ENCODE measurements at regions not wholly inside any gene's neighbourhood (a gene's known extent, or its start where the extent isn't known, plus 50 kb on each side); places are given as distances from the start of the nearest gene placed in this dataset.

DNA sequence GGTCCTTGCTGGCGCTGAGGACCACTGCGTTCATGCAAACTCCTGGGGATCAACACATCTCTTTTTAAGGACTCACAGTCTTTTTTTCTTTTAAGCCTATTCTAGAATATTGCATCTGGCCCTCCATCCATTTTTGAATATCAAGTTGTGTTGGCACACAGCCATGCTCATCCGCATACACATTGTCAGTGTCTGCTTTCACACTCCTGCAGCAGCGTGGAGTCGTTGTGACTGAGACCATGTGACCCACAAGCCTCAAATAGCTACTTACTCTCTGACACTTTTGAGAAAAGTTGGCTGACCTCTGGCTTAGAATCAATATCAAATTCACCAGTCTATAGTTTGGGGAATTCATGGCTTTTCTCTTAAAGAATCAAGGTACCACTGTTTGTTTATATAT, 191.8 kb upstream of the S100G start:
- H2BK120ac ChIP-seq (ENCODE audit: insufficient read depth, low read length, poor library complexity) = no peak overlapping the region
- H2AK5ac ChIP-seq (ENCODE audit: low read length) = no peak overlapping the region
- no peak overlapping the region for H2BK12ac ChIP-seq (ENCODE audit: low read length)
- DNase-seq = no peak
- H3K23ac ChIP-seq (ENCODE audit: low read length) = no peak overlapping the region
- no peaks in the 10 kb centered on the region for H3K27me3 ChIP-seq (ENCODE audit: insufficient read depth, low read length)
- no peak overlapping the region for H4K12ac ChIP-seq (ENCODE audit: low read depth, low read length)
- H3K18ac ChIP-seq (ENCODE audit: low read length) = no peak overlapping the region
- H3K4me2 ChIP-seq (ENCODE audit: low read length) = no peak overlapping the region
- H3K9ac ChIP-seq (ENCODE audit: low read length) = no peak overlapping the region
- no peaks in the 10 kb centered on the region for H3K4me1 ChIP-seq (ENCODE audit: control insufficient read depth in 1 of 2, insufficient read depth in 2 of 2, low read length in 2 of 2)
- H3K27ac ChIP-seq (ENCODE audit: low read depth, low read length) = no peak overlapping the region
- no peak overlapping the region for H2AFZ ChIP-seq (ENCODE audit: insufficient read depth, low read length, poor library complexity)
- H3K4me3 ChIP-seq (ENCODE audit: low read depth, low read length) = no peak overlapping the region
- H2BK5ac ChIP-seq (ENCODE audit: low read depth, low read length, poor library complexity) = no peak overlapping the region
- H4K8ac ChIP-seq (ENCODE audit: low read depth, low read length) = no peak overlapping the region
- H4K91ac ChIP-seq (ENCODE audit: low read depth, low read length) = no peak overlapping the region
- no peaks in the 10 kb centered on the region for H3K9me3 ChIP-seq (ENCODE audit: insufficient read depth, low read depth, low read length)
- H3K79me2 ChIP-seq (ENCODE audit: control insufficient read depth, insufficient read depth, low read length, poor library complexity) = no peaks in the 10 kb centered on the region
- H3K79me1 ChIP-seq (ENCODE audit: low read length) = no peaks in the 10 kb centered on the region
- H3K4ac ChIP-seq (ENCODE audit: low read depth, low read length) = no peak overlapping the region
- H3K36me3 ChIP-seq (ENCODE audit: control insufficient read depth in 1 of 2, insufficient read depth in 2 of 2, low read length in 2 of 2) = no peaks in the 10 kb centered on the region
- no peak overlapping the region for H3K14ac ChIP-seq (ENCODE audit: low read length)
- WGBS (ENCODE audit: extremely low coverage, insufficient coverage, insufficient read length) = no CpG with 5 or more reads among the region's 5 CpGs

DNA sequence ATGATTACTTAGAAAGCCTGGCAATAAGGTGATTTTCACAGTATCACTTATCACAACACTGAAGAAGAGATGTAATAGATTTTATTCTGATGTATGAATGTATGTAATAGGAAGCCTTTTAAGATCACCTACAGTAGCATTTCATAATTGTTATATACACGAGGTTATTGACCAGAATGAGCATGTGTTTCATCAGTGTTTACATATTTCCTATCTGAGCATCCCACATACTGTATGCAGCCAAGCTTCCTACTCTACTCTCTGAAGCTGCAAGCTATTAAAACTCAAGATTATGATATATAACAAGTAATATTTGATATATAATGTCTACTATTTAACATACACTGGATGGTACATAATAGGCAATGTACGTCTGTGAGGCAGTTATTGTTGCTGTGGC, 190.9 kb upstream of the S100G start:
- H4K12ac ChIP-seq (ENCODE audit: low read depth, low read length) = no peak overlapping the region
- H2BK120ac ChIP-seq (ENCODE audit: insufficient read depth, low read length, poor library complexity) = no peak overlapping the region
- no peak overlapping the region for H3K4me3 ChIP-seq (ENCODE audit: low read depth, low read length)
- no peaks in the 10 kb centered on the region for H3K9me3 ChIP-seq (ENCODE audit: insufficient read depth, low read depth, low read length)
- H3K23ac ChIP-seq (ENCODE audit: low read length) = no peak overlapping the region
- H2AK5ac ChIP-seq (ENCODE audit: low read length) = no peak overlapping the region
- H2BK5ac ChIP-seq (ENCODE audit: low read depth, low read length, poor library complexity) = no peak overlapping the region
- no peaks in the 10 kb centered on the region for H3K79me1 ChIP-seq (ENCODE audit: low read length)
- H2BK12ac ChIP-seq (ENCODE audit: low read length) = no peak overlapping the region
- H3K4me1 ChIP-seq (ENCODE audit: control insufficient read depth in 1 of 2, insufficient read depth in 2 of 2, low read length in 2 of 2) = no peaks in the 10 kb centered on the region
- no peak overlapping the region for H3K9ac ChIP-seq (ENCODE audit: low read length)
- no peaks in the 10 kb centered on the region for H3K79me2 ChIP-seq (ENCODE audit: control insufficient read depth, insufficient read depth, low read length, poor library complexity)
- H3K14ac ChIP-seq (ENCODE audit: low read length) = no peak overlapping the region
- no peak overlapping the region for H4K8ac ChIP-seq (ENCODE audit: low read depth, low read length)
- H3K4ac ChIP-seq (ENCODE audit: low read depth, low read length) = no peak overlapping the region
- DNase-seq = no peak
- H3K18ac ChIP-seq (ENCODE audit: low read length) = no peak overlapping the region
- H3K27me3 ChIP-seq (ENCODE audit: insufficient read depth, low read length) = no peaks in the 10 kb centered on the region
- no peak overlapping the region for H3K27ac ChIP-seq (ENCODE audit: low read depth, low read length)
- H3K4me2 ChIP-seq (ENCODE audit: low read length) = no peak overlapping the region
- H3K36me3 ChIP-seq (ENCODE audit: control insufficient read depth in 1 of 2, insufficient read depth in 2 of 2, low read length in 2 of 2) = no peaks in the 10 kb centered on the region
- H2AFZ ChIP-seq (ENCODE audit: insufficient read depth, low read length, poor library complexity) = no peak overlapping the region
- no peak overlapping the region for H4K91ac ChIP-seq (ENCODE audit: low read depth, low read length)
- no CpG with 5 or more reads among the region's 2 CpGs for WGBS (ENCODE audit: extremely low coverage, insufficient coverage, insufficient read length)

DNA sequence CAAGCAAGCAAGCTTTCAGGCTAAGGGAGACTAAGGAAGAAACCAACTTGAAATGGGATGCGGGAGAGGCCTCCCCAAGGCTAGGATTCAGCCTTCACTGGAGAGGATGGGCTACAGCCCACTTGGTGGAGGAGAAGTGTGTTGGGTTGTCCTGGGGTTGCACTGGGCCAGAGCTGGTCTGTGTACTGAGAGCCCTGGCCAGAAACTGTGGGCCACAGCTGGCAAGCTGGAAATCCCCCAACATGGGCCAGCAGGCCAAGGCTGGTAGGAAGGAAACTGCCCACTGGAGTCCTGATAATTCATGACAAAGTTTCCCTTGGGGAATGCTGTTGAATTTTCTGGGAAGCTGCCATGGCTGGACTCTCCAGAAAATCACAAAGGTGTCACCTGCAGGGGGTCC, 188.0 kb upstream of the S100G start:
- WGBS (ENCODE audit: extremely low coverage, insufficient coverage, insufficient read length) = no CpG with 5 or more reads among the region's 1 CpG

DNA sequence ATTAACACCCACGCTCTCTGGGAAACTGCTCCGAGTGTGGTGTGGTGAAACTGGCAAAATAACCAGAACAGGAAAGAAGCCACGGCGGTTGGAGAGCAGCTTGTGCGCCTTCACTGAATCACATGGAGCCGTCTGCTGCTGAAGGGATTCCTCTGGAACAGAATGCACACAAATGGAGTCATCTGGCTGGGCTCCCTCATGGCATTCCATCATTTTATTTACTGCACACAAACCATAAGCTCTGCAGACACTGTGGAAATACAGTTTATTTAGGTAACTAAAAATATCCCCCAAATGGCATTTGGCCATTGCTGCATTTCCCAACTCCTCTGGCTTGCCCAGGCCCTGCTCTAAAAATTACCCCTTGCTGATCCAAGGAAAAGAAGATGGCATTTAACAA, 187.0 kb upstream of the S100G start:
- no peak overlapping the region for H2BK12ac ChIP-seq (ENCODE audit: low read length)
- H3K4me2 ChIP-seq (ENCODE audit: low read length) = no peak overlapping the region
- no peak overlapping the region for H3K4ac ChIP-seq (ENCODE audit: low read depth, low read length)
- no peak overlapping the region for H4K8ac ChIP-seq (ENCODE audit: low read depth, low read length)
- H3K18ac ChIP-seq (ENCODE audit: low read length) = no peak overlapping the region
- no peaks in the 10 kb centered on the region for H3K9me3 ChIP-seq (ENCODE audit: insufficient read depth, low read depth, low read length)
- no peak overlapping the region for H2BK5ac ChIP-seq (ENCODE audit: low read depth, low read length, poor library complexity)
- H3K36me3 ChIP-seq (ENCODE audit: control insufficient read depth in 1 of 2, insufficient read depth in 2 of 2, low read length in 2 of 2) = peaks cover 0 to 2% of the 10 kb centered on the region in 2 experiments
- H3K27ac ChIP-seq (ENCODE audit: low read depth, low read length) = no peak overlapping the region
- H4K12ac ChIP-seq (ENCODE audit: low read depth, low read length) = no peak overlapping the region
- no peaks in the 10 kb centered on the region for H3K27me3 ChIP-seq (ENCODE audit: insufficient read depth, low read length)
- H3K4me1 ChIP-seq (ENCODE audit: control insufficient read depth in 1 of 2, insufficient read depth in 2 of 2, low read length in 2 of 2) = peaks cover 0 to 3% of the 10 kb centered on the region in 2 experiments
- no peak overlapping the region for H3K23ac ChIP-seq (ENCODE audit: low read length)
- no peak overlapping the region for H3K9ac ChIP-seq (ENCODE audit: low read length)
- H3K79me1 ChIP-seq (ENCODE audit: low read length) = no peaks in the 10 kb centered on the region
- H3K4me3 ChIP-seq (ENCODE audit: low read depth, low read length) = no peak overlapping the region
- whole genome bisulfite sequencing (ENCODE audit: extremely low coverage, insufficient coverage, insufficient read length) = no CpG with 5 or more reads among the region's 6 CpGs
- no peak overlapping the region for H2BK120ac ChIP-seq (ENCODE audit: insufficient read depth, low read length, poor library complexity)
- H4K91ac ChIP-seq (ENCODE audit: low read depth, low read length) = no peak overlapping the region
- H2AFZ ChIP-seq (ENCODE audit: insufficient read depth, low read length, poor library complexity) = no peak overlapping the region
- no peak overlapping the region for H2AK5ac ChIP-seq (ENCODE audit: low read length)
- no peak overlapping the region for H3K14ac ChIP-seq (ENCODE audit: low read length)
- no peaks in the 10 kb centered on the region for H3K79me2 ChIP-seq (ENCODE audit: control insufficient read depth, insufficient read depth, low read length, poor library complexity)
- DNase-seq = no peak

More for the DNA sequence above, 188.0 kb upstream of the S100G start:
- H3K4ac ChIP-seq (ENCODE audit: low read depth, low read length) = no peak overlapping the region
- H3K9ac ChIP-seq (ENCODE audit: low read length) = no peak overlapping the region
- peaks cover 0 to 2% of the 10 kb centered on the region in 2 experiments for H3K36me3 ChIP-seq (ENCODE audit: control insufficient read depth in 1 of 2, insufficient read depth in 2 of 2, low read length in 2 of 2)
- no peak overlapping the region for H3K18ac ChIP-seq (ENCODE audit: low read length)
- no peaks in the 10 kb centered on the region for H3K9me3 ChIP-seq (ENCODE audit: insufficient read depth, low read depth, low read length)
- H2BK12ac ChIP-seq (ENCODE audit: low read length) = no peak overlapping the region
- H3K79me1 ChIP-seq (ENCODE audit: low read length) = no peaks in the 10 kb centered on the region
- H4K91ac ChIP-seq (ENCODE audit: low read depth, low read length) = no peak overlapping the region
- H3K27me3 ChIP-seq (ENCODE audit: insufficient read depth, low read length) = no peaks in the 10 kb centered on the region
- H3K4me2 ChIP-seq (ENCODE audit: low read length) = no peak overlapping the region
- no peak overlapping the region for H2AFZ ChIP-seq (ENCODE audit: insufficient read depth, low read length, poor library complexity)
- peaks cover 0 to 2% of the 10 kb centered on the region in 2 experiments for H3K4me1 ChIP-seq (ENCODE audit: control insufficient read depth in 1 of 2, insufficient read depth in 2 of 2, low read length in 2 of 2)
- H3K23ac ChIP-seq (ENCODE audit: low read length) = no peak overlapping the region
- no peak overlapping the region for H3K27ac ChIP-seq (ENCODE audit: low read depth, low read length)
- no peak overlapping the region for H4K12ac ChIP-seq (ENCODE audit: low read depth, low read length)
- no peak overlapping the region for H2BK5ac ChIP-seq (ENCODE audit: low read depth, low read length, poor library complexity)
- H2BK120ac ChIP-seq (ENCODE audit: insufficient read depth, low read length, poor library complexity) = no peak overlapping the region
- no peak overlapping the region for H2AK5ac ChIP-seq (ENCODE audit: low read length)
- DNase-seq = no peak
- H3K79me2 ChIP-seq (ENCODE audit: control insufficient read depth, insufficient read depth, low read length, poor library complexity) = no peaks in the 10 kb centered on the region
- H3K14ac ChIP-seq (ENCODE audit: low read length) = no peak overlapping the region
- no peak overlapping the region for H4K8ac ChIP-seq (ENCODE audit: low read depth, low read length)
- no peak overlapping the region for H3K4me3 ChIP-seq (ENCODE audit: low read depth, low read length)
